ENCODE measurements at regions not wholly inside any gene's neighbourhood (a gene's known extent, or its start where the extent isn't known, plus 50 kb on each side); places are given as distances from the start of the nearest gene placed in this dataset.
"Not testable (repeated sequence)": the region's sequence is repeated elsewhere in the genome, so short reads cannot be mapped to it uniquely, and the experiment has no call there.

DNA sequence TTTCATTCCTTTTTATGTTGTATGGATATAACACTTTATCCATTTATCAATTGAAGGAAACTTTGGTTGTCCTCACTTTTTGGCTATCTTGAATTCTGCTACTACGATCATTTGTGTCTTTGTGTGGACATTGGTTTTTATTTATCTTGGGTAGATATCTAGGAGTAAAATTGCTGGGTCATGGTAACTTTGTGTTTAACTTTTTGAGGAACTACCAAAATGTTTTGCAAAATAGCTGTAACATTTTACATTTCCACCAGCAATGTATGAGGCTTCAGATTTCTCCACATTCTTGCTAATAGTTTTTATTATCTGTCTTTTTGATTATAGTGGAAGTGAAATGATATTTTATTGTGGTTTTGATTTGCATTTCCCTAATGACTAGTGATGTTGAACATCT lies 55.6 kb downstream of the TLNRD1 start:
- DNase-seq (ENCODE audit: low read depth, low spot score): no peak

DNA sequence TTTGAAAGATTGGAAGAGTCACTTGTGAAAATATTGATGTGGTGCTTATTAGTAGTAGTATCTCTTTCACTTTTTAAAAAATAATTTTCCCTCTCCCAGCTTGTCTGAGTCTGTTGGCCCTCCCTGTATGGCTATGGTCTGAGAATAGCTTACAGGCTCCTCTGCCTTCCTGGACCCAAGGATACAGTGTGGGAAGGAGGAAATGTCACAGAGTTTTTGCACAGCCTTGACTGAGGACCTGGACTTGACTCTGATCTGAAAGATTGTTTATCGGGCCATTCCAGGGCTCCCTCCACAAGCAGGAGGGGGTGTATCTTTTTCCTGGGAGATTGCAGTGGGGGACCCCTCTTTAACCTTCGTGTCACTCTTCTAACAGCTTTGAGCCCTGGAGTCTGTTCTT lies 59.7 kb downstream of the TLNRD1 start:
- no peak for DNase-seq (ENCODE audit: low read depth, low spot score)

DNA sequence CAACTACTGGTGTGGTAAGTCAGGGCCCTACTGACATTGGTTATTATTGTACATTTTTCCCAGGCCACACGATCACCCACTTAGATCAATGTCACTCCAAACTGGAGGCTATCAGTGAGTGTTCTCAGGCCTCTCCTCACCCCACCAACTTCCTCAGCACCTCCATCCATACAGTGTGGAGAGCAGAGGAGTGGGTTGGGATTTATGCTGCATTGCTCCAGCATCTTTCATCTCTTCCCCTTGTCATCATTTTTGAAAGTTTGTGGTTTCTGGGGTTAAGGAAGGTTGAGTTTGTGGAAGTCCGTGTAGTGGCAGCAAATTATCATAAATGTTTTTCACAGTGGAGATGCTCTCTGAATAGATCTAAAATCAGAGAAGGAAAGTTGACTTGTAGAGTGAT lies 60.2 kb downstream of the TLNRD1 start:
- no peak for DNase-seq (ENCODE audit: low read depth, low spot score)

DNA sequence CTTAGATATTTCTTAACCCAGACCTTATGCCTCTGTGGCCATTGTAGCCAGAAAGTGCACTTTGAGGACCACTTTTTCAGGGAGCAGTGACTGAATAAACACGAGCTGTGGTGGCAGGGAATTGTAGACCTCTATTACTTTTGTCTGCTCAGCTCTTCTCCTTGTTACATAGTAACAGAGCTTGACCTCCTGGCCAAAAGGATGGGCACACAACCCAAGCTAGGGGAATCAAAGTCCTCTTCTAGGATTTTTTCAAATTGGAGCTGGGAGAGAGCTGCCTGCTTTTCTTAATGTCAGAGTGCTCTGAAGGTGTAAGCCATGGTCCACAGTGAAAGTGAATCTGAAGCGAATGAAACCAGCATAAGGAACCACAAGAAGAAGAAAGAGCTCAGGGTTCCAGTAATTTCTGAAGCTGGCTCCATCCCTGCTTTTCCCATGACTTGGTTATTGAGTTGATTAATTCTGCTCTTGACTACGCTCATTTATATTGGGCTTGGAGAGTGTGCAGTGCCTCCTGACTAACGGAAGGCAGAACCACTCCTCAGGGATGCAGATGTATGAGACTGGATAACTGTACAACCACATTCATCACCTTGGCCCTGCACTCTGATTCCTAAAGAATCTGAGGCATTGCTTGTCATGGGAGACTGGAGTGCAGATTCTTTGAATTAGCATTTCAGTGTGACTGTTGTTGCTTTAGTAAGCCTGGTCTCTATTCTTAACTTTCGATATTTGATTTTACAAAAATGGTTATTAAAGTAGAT lies 60.9 kb downstream of the TLNRD1 start:
- no peak for DNase-seq (ENCODE audit: low read depth, low spot score)

DNA sequence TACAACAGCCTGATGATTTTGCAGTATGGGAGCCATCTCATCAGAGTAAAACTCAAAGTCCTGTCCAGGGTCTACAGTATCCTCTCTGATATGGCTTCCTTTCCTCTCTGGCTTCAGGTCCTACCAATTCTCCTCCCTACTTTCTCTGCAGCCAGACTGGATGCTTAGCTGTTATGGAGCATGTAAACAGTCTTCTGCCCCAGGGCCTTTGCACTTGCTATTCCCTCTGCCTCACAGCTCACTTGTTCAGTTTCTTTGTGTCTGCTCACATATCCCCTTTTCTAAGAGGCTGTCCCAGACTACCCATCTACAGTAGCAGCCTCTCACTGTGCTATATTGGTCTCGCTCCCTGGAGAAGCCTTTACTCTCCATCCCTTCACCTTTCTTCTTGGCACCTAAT lies 62.2 kb downstream of the TLNRD1 start:
- DNase-seq (ENCODE audit: low read depth, low spot score): no peak

DNA sequence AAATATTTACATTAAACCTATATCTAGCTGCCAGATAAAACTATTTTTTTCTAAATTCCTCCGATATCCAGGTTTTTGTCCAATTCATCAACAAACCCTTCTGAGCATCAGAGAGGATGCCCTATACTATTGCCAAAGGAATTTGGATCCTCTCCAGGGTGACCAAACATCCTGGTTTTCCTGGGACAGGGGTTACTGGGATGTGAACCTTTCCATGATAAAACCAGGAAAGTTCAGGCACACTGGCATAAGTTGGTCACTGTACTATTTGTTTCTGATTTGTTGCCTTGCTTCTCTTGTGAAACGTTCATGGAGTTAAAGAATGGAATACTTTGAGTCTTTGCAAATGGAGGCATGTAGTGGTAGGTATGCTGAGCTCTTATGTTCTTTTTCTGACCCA lies 63.5 kb downstream of the TLNRD1 start:
- no peak for DNase-seq (ENCODE audit: low read depth, low spot score)

DNA sequence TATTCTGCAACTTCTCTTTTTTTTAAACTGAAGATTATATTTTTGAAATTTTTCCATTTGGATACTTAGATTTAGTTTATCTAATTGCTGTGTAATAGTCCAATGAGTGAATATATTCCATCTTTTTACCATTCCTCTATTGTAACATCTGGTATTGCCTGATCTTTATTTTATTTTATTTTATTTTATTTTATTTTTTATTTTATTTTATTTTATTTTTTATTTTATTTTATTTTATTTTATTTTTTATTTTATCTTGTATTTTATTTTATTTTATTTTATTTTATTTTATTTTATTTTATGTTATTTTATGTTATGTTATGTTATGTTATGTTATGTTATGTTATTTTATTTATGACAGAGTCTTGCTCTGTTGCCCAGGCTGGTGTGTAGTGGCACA lies 66.5 kb upstream of the CFAP161 start:
- not testable (repeated sequence) for DNase-seq (ENCODE audit: low read depth, low spot score)

DNA sequence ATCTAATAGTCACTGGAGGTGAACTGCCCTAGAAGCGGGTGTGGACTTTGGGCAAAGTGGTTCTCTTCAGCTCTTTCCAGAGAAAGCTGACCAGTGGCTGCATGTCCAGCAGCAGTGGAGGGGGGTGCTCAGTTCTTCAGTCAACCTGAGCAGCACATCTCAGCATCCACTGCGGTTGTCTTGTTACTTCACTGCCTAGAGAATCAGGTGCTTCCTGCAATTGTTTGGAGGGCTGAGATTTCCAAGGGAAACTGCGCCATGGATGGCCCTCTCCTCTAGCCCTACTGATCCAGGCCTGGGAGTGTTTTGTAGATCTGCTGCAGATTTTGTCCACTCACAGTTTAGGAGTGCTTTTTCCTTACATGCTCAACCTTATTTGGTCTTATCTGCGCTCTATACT lies 65.6 kb upstream of the CFAP161 start:
- no peak for DNase-seq (ENCODE audit: low read depth, low spot score)

DNA sequence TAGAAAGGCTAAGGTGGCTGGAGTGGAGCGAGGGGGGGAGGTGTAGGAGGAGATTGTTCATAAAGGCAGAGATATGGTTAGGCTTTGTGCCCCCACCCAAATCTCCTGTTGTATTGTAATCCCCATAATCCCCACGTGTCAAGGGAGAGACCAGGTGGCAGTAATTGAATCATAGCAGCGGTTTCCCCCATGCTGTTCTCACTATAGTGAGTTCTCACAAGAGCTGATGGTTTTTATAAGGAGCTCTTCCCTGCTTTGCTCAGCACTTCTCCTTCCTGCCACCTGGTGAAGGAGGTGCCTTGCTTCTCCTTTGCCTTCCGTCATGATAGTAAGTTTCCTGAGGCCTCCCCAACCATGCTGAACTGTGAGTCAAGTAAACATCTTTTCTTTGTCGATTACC lies 64.7 kb upstream of the CFAP161 start:
- no peak for DNase-seq (ENCODE audit: low read depth, low spot score)

DNA sequence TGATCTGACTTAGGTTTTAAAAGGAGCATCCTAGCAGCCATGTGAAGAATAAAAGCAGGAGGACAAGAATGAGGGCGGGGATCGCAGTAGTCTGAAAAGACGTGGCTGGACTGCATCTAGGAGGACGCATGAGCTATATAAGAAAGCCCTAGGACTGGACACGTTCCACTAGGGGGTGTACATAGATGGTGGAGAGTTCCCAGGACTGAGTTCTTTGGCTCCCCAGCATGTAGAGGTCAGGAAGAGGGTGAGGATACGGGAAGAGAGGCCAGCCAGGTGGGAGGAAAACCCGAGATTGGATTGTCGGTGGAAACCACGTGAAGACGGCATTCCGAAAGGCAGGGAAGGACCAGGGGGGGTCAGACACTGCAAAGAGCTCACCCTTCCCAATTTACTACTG lies 64.2 kb upstream of the CFAP161 start:
- DNase-seq (ENCODE audit: low read depth, low spot score): no peak

DNA sequence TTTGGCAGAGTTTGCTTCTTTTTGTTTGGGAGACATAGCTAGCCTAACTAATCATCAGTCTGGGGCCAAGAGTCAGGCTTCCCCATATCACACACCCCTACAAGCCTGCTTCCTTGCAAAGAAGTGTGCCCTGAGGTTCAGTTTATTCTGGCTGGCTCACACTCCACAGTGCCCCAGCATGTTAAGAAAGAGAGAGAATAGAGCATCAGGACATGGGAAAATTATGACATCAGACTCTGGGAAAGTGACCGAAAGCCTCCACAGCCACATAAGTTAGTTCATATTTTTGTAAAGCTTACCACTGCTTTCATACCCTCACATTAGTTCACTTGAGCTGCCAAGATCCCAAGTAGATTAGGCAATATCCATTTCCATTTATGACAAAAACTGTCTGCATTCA lies 63.0 kb upstream of the CFAP161 start:
- peak; percentile 32 for DNase-seq (ENCODE audit: low read depth, low spot score)

DNA sequence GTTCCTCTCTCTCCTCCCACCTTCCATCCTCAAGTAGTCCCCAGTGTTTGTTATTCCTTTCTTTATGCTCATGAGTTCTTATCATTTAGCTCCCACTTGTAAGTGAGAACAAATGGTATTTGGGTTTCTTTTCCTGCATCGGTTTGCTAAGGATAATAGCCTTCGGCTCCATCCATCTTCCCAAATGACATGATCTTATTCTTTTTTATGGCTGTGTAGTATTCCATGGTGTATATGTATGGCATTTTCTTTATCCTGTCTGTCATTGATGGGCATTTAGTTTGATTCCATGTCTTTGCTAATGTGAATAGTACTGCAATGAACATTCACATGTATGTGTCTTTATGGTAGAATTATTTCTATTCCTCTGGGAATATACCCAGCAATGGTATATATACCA lies 62.4 kb upstream of the CFAP161 start:
- no peak for DNase-seq (ENCODE audit: low read depth, low spot score)

DNA sequence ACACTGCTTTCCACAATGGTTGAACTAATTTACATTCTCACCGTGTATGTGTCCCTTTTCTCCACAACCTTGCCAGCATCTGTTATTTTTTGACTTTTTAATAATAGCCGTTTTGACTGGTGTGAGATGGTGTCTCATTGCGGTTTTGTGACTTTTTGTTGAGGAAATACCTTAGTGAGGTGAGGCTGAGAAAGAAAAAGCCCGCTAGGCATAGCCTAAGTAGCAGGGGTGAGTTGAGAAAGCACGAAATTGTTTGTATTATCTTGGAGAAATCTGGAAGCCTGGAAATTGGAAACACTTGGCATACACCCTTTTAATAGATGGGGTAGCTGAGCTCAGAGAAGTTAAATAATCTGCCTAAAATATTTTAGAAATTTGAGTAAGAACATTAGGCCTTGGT lies 61.5 kb upstream of the CFAP161 start:
- no peak for DNase-seq (ENCODE audit: low read depth, low spot score)

DNA sequence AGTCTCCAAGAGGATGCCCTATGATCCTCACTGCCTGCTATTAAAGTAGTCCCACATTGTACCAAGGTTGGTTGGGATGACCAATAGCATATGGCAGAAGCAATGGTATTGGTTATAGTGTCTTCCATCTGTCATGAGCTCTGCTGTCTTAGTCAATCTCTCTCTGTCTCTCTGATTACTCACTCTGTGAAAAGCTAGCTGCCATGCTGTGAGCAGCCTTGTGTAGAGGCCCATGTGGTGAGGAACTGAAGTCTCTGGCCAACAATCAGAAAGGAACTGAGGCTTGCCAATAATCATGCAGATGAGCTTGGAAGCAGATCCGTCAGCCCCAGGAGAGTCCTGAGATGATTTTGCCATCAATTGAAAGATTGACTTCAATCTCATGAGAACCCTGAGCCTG lies 60.3 kb upstream of the CFAP161 start:
- no peak for DNase-seq (ENCODE audit: low read depth, low spot score)

DNA sequence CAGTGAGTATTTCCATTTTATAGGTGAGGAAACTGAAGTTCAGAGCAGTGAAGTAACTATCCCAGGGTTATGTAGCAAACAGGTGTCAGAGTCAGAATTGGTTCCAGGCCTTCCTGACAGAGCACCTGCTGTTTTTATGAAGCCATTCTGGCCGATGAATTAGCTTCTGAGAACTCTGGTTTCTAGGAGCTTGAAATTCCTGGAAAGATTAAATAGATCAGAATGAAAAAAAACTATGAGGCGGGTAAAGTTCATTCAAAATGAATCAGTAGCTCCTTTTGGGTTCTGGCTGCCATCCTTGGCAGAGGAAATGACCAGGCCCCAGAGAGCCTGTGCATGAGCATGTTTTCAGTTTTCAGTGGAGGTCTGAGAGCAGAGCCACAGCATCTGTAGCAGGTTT lies 59.3 kb upstream of the CFAP161 start:
- DNase-seq (ENCODE audit: low read depth, low spot score): no peak

DNA sequence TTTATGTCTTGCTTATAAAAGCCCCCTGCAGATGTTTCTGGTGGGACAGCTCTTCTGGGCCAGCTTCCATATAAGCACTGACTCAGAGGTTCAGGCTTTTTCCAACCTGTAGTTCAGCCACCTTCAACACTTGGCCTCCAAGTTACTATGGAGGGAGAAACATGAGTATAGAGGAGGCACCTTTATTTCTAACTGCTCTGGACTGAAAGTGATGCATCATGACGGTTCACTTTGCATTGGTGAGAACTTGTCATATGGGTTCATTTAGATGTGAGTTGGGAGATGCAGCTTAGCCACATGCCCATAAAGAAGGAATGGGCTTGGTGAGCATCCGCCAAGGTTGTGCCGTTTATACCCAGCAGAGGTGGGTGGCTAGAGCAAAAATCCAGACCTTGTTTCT lies 58.8 kb upstream of the CFAP161 start:
- no peak for DNase-seq (ENCODE audit: low read depth, low spot score)

DNA sequence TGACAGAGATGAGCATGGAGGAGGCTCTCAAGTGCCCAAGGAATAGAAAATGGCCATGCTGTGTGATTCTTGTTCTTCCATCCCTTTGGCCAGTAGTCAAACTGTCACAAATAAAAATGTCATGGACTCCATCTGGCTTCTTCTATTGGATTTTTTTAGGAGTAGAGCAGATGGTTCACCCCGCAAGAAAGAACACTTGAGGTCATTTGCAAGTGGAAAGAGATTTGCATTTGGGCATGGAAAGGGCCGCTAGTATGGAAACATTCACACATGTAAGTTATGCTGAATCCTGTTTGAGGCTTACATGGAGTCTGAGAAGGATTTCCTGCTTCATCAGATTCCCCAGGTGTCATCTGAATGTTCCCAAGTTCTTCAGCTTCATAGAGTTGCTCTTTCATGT lies 53.1 kb upstream of the CFAP161 start:
- DNase-seq (ENCODE audit: low read depth, low spot score): no peak

DNA sequence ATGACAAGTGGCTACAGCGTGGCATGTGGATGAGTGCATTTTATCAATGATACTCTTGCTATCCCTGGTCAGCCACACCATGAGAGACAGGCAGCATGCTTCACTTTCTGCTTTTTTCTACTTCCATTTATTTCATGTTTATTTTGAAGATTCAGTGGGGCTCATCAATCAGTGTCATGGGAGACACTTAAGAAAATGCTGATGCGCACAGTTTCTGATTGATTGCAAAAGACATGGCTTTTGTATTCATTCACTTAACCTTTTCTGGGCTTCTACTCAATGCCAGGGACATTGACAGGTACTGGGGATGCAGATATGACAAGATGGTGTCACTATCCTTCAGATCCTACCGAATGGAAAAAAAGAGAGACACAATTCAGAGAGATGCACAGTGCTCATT lies 50.9 kb upstream of the CFAP161 start:
- no peak for DNase-seq (ENCODE audit: low read depth, low spot score)

Measured in astrocyte of the hippocampus (primary cell).